ENCODE measurements at regions not wholly inside any gene's neighbourhood (a gene's known extent, or its start where the extent isn't known, plus 50 kb on each side); places are given as distances from the start of the nearest gene placed in this dataset.

DNA sequence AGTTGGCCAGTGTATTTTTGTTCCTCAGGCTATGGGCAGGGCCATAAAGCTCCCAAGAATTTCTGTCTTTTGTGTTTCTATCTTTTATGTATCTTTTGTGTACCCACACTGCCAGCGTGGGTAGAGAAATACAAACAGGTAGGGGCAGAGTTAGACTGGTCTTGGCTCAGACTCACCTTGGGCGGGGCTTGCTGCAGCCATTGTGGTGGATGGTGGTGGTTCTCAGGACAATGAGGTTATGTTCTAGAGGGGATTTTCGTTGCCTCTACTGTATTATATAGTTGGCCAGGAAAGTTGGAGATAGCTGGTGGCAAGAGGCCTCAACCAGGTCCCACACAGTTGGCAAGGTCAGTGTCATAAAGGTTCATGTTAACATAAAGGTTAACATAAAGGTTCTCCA is 977.5 kb upstream of the LRFN5 start:
- no peak for ATAC-seq
- peaks cover 4 to 6% of the 10 kb centered on the region in 2 donors for H3K9me3 Mint-ChIP-seq
- H3K36me3 Mint-ChIP-seq: no peaks in the 10 kb centered on the region
- H3K27ac Mint-ChIP-seq: no peak overlapping the region
- DNase-seq: no peak
- TF ChIP-seq, protein P1, sequence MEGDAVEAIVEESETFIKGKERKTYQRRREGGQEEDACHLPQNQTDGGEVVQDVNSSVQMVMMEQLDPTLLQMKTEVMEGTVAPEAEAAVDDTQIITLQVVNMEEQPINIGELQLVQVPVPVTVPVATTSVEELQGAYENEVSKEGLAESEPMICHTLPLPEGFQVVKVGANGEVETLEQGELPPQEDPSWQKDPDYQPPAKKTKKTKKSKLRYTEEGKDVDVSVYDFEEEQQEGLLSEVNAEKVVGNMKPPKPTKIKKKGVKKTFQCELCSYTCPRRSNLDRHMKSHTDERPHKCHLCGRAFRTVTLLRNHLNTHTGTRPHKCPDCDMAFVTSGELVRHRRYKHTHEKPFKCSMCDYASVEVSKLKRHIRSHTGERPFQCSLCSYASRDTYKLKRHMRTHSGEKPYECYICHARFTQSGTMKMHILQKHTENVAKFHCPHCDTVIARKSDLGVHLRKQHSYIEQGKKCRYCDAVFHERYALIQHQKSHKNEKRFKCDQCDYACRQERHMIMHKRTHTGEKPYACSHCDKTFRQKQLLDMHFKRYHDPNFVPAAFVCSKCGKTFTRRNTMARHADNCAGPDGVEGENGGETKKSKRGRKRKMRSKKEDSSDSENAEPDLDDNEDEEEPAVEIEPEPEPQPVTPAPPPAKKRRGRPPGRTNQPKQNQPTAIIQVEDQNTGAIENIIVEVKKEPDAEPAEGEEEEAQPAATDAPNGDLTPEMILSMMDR (IDR thresholded peaks at IDR 0.05): no peak
- Histone ChIP-seq H3K4me3 (ENCODE audit: low read length) (no peak overlapping the region), H3K36me3 (ENCODE audit: control insufficient read depth, insufficient read depth, low read length) (no peaks in the 10 kb centered on the region), H3K27me3 (ENCODE audit: control insufficient read depth, insufficient read depth, low read length) (no peaks in the 10 kb centered on the region), H3K9me3 (ENCODE audit: control insufficient read depth, insufficient read depth, low read length) (peaks cover 3% of the 10 kb centered on the region), H3K27ac (ENCODE audit: low read length) (no peak overlapping the region), H3K4me1 (ENCODE audit: control insufficient read depth, insufficient read depth, low read length) (no peaks in the 10 kb centered on the region)
- intact Hi-C loops (cut with micrococcal nuclease): no loop called here
- no peak overlapping the region for H3K4me3 Mint-ChIP-seq
- no peaks in the 10 kb centered on the region for H3K27me3 Mint-ChIP-seq (ENCODE audit: low read depth in 2 of 2)
- WGBS (ENCODE audit: insufficient coverage): 66% methylated on average over 3 of the region's 3 CpGs
- H3K4me1 Mint-ChIP-seq: no peaks in the 10 kb centered on the region

GRCh38 chr14:40623643-40624042 is 983.0 kb upstream of the LRFN5 start:
- Histone ChIP-seq H3K36me3 (ENCODE audit: control insufficient read depth, insufficient read depth, low read length) (no peaks in the 10 kb centered on the region), H3K4me1 (ENCODE audit: control insufficient read depth, insufficient read depth, low read length) (no peaks in the 10 kb centered on the region), H3K9me3 (ENCODE audit: control insufficient read depth, insufficient read depth, low read length) (peaks cover 3% of the 10 kb centered on the region), H3K27ac (ENCODE audit: low read length) (no peak overlapping the region), H3K4me3 (ENCODE audit: low read length) (no peak overlapping the region), H3K27me3 (ENCODE audit: control insufficient read depth, insufficient read depth, low read length) (no peaks in the 10 kb centered on the region)
- ATAC-seq (no peak), DNase-seq (no peak)
- no peak overlapping the region for H3K27ac Mint-ChIP-seq
- no peaks in the 10 kb centered on the region for H3K36me3 Mint-ChIP-seq
- H3K4me3 Mint-ChIP-seq: no peak overlapping the region
- intact Hi-C loops (cut with micrococcal nuclease): no loop called here
- H3K27me3 Mint-ChIP-seq (ENCODE audit: low read depth in 2 of 2): no peaks in the 10 kb centered on the region
- H3K9me3 Mint-ChIP-seq: peaks cover 6 to 12% of the 10 kb centered on the region in 2 donors
- 56% methylated on average over 2 of the region's 2 CpGs for WGBS (ENCODE audit: insufficient coverage)
- TF ChIP-seq, protein P1 (IDR thresholded peaks at IDR 0.05): no peak
- no peaks in the 10 kb centered on the region for H3K4me1 Mint-ChIP-seq

- no peak overlapping the region for H3K4me3 Mint-ChIP-seq
- ATAC-seq: no peak
- no peaks in the 10 kb centered on the region for H3K36me3 Mint-ChIP-seq
- TF ChIP-seq, protein P1 (IDR thresholded peaks at IDR 0.05): no peak
- Histone ChIP-seq H3K9me3 (ENCODE audit: control insufficient read depth, insufficient read depth, low read length) (no peaks in the 10 kb centered on the region), H3K36me3 (ENCODE audit: control insufficient read depth, insufficient read depth, low read length) (no peaks in the 10 kb centered on the region), H3K27ac (ENCODE audit: low read length) (no peak overlapping the region), H3K27me3 (ENCODE audit: control insufficient read depth, insufficient read depth, low read length) (no peaks in the 10 kb centered on the region), H3K4me1 (ENCODE audit: control insufficient read depth, insufficient read depth, low read length) (no peaks in the 10 kb centered on the region), H3K4me3 (ENCODE audit: low read length) (no peak overlapping the region)
- H3K4me1 Mint-ChIP-seq: no peaks in the 10 kb centered on the region
- 36% methylated on average over 2 of the region's 3 CpGs for WGBS (ENCODE audit: insufficient coverage)
- H3K27me3 Mint-ChIP-seq (ENCODE audit: low read depth in 2 of 2): no peaks in the 10 kb centered on the region
- no peak for DNase-seq
- no peak overlapping the region for H3K27ac Mint-ChIP-seq
- intact Hi-C loops (cut with micrococcal nuclease): no loop called here
- H3K9me3 Mint-ChIP-seq: peaks cover 10 to 14% of the 10 kb centered on the region in 2 donors
Measured at GRCh38 chr14:40618225-40618898, 988.3 kb upstream of the LRFN5 start.

GRCh38 chr14:40616579-40616978 is 990.1 kb upstream of the LRFN5 start:
- intact Hi-C loops (cut with micrococcal nuclease): no loop called here
- H3K4me1 ChIP-seq (ENCODE audit: control insufficient read depth, insufficient read depth, low read length): no peaks in the 10 kb centered on the region
- Mint-ChIP-seq H3K9me3 (peaks cover 8 to 9% of the 10 kb centered on the region in 2 donors), H3K27me3 (ENCODE audit: low read depth in 2 of 2) (no peaks in the 10 kb centered on the region), H3K4me3 (no peak overlapping the region), H3K27ac (no peak overlapping the region), H3K4me1 (no peaks in the 10 kb centered on the region), H3K36me3 (no peaks in the 10 kb centered on the region)
- DNase-seq (no peak), ATAC-seq (no peak)
- WGBS (ENCODE audit: insufficient coverage): no CpG with 5 or more reads among the region's 3 CpGs
- no peaks in the 10 kb centered on the region for H3K27me3 ChIP-seq (ENCODE audit: control insufficient read depth, insufficient read depth, low read length)
- H3K9me3 ChIP-seq (ENCODE audit: control insufficient read depth, insufficient read depth, low read length): no peaks in the 10 kb centered on the region
- H3K4me3 ChIP-seq (ENCODE audit: low read length): no peak overlapping the region
- no peak overlapping the region for H3K27ac ChIP-seq (ENCODE audit: low read length)
- TF ChIP-seq, protein P1 (IDR thresholded peaks at IDR 0.05): no peak
- H3K36me3 ChIP-seq (ENCODE audit: control insufficient read depth, insufficient read depth, low read length): no peaks in the 10 kb centered on the region
